Psoas muscle (tissue), 7 donors: ENCODE measurements at regions not wholly inside any gene's neighbourhood (a gene's known extent, or its start where the extent isn't known, plus 50 kb on each side); places are given as distances from the start of the nearest gene placed in this dataset.
"Not testable (repeated sequence)": the region's sequence is repeated elsewhere in the genome, so short reads cannot be mapped to it uniquely, and the experiment has no call there.

Experiments used
- ATAC-seq, 4 donors: fragments of 200-7000 bp; cut with Tn5 transposase; one replicate each; pipeline ENCODE4 v1.9.1; 2020; ENCODE audit warnings: moderate library complexity in 3 of 4, mild to moderate bottlenecking in 2 of 4
- DNase-seq, 2 donors: peaks; one replicate each; pipeline ENCODE4 v3.0.0-alpha.2; 2020
- H3K27ac ChIP-seq: fragments of 200-600 bp; one replicate; pipeline ENCODE4 v1.8.0; 2022
- H3K27me3 ChIP-seq, 3 donors: fragments of 200-600 bp in 1 of 3; one replicate each; pipeline versions ENCODE4 v1.6.1 to v1.8.0; 2013 to 2022; ENCODE audit warnings: low read length in 2 of 3, mild to moderate bottlenecking in 2 of 3, moderate library complexity in 1 of 3; ENCODE audit not compliant: insufficient read depth in 3 of 3
- H3K36me3 ChIP-seq, 2 donors: fragments of 200-600 bp in 1 of 2; one replicate each; pipeline versions ENCODE4 v1.6.1 to v1.8.0; 2013 to 2022; ENCODE audit warnings: low read depth in 1 of 2, mild to moderate bottlenecking in 1 of 2, moderate library complexity in 1 of 2; ENCODE audit not compliant: insufficient read depth in 1 of 2
- H3K4me1 ChIP-seq: fragments of 200-600 bp; one replicate; pipeline ENCODE4 v1.8.0; 2022
- H3K4me3 ChIP-seq: fragments of 200-600 bp; one replicate; pipeline ENCODE4 v1.8.0; 2022; ENCODE audit warnings: mild to moderate bottlenecking
- H3K9me3 ChIP-seq: fragments of 200-600 bp; one replicate; pipeline ENCODE4 v1.8.0; 2022
- WGBS, 3 donors: extraction: QIAGEN DNeasy Blood & Tissue Kit; methylation state at CpG; one replicate each; pipeline versions ENCODE4 v1.1.6 to v1.1.7; 2013; 5-methylcytosine and 5-hydroxymethylcytosine counted together
- intact Hi-C, 2 donors: fragments of 100-400 bp; cut with DNase I; formaldehyde crosslinking; loops; one replicate each; pipeline versions ENCODE4 v1.11.0 to v1.14.2; 2022
- donor health status: healthy with polysubstance abuse.
- donor health status: DM: no; HTN: no; CAD: no; lungs with moderate emphysema.
- donor health status: Bipolar disorder and iron deficiency.
- donor health status: healthy.
- donor health status: DM: yes; HTN: yes; CAD: no.
- donor health status: DM: no; HTN: no; CAD: no.
- donor health status: DM: yes; HTN: yes; CAD: no.

- H3K9me3 ChIP-seq, H3K36me3 ChIP-seq, H3K4me1 ChIP-seq, H3K27me3 ChIP-seq, DNase-seq, ATAC-seq, H3K27ac ChIP-seq, intact Hi-C loops, H3K4me3 ChIP-seq: not testable (repeated sequence)
- 84 to 97% (median 95%) methylated on average over 4 to 10 of the region's 18 CpGs for WGBS, 3 donors
Measured at GRCh38 chr2:110333114-110334095, 121.1 kb upstream of the MTLN start.

- WGBS, 3 donors: 84 to 92% (median 85%) methylated on average over 6 to 7 of the region's 10 CpGs
- H3K9me3 ChIP-seq, H3K4me3 ChIP-seq, H3K27ac ChIP-seq, H3K36me3 ChIP-seq, ATAC-seq, intact Hi-C loops, H3K4me1 ChIP-seq, H3K27me3 ChIP-seq, DNase-seq: not testable (repeated sequence)
Measured at GRCh38 chr2:110331625-110332024, 119.3 kb upstream of the MTLN start.

- H3K4me3 ChIP-seq, H3K36me3 ChIP-seq, H3K9me3 ChIP-seq, H3K4me1 ChIP-seq, H3K27ac ChIP-seq, ATAC-seq, H3K27me3 ChIP-seq, intact Hi-C loops: not testable (repeated sequence)
- 93 to 100% (median 98%) methylated on average over 4 to 5 of the region's 10 CpGs for WGBS, 3 donors
- peak in 1 of 2 donors; percentile 16 for DNase-seq
Measured at GRCh38 chr2:110329760-110330159, 117.4 kb upstream of the MTLN start.

DNA sequence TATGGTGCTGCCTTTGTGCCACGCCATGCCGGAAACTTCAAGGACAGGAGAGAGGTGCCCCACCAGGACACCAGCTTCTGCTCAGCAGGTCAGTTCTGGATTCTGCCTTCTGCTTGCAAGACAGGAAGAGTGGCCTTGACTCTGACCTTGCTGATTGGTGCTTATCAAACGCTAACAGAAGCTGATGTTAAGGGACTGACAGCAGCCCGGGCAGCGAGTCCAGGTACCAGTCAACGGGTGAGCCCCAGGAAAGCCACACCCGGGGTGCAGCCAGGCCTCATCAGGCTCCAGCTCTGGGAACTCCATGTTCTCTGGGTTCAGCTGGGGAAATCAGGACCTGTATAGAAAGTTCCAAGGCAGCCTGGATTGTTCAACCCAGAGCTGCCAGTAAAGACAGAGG, 116.8 kb upstream of the MTLN start:
- ATAC-seq: not testable (repeated sequence)

GRCh38 chr2:110328677-110329076, 116.3 kb upstream of the MTLN start:
- intact Hi-C loops, H3K4me1 ChIP-seq, H3K36me3 ChIP-seq, H3K4me3 ChIP-seq, H3K27ac ChIP-seq, H3K27me3 ChIP-seq, H3K9me3 ChIP-seq: not testable (repeated sequence)
- peak in 1 of 2 donors; percentile 16 for DNase-seq
- WGBS, 3 donors: 87 to 92% (median 90%) methylated on average over 4 to 5 of the region's 5 CpGs
- peak in 1 of 4 donors; percentile 24 for ATAC-seq

More for the DNA sequence above, 116.8 kb upstream of the MTLN start:
- H3K4me1 ChIP-seq, H3K27ac ChIP-seq, H3K4me3 ChIP-seq, H3K36me3 ChIP-seq, DNase-seq, intact Hi-C loops, H3K9me3 ChIP-seq, H3K27me3 ChIP-seq: not testable (repeated sequence)
- WGBS, 3 donors: 85 to 92% (median 91%) methylated on average over 5 of the region's 7 CpGs

GRCh38 chr2:110323832-110324231, 111.5 kb upstream of the MTLN start:
- H3K27me3 ChIP-seq, intact Hi-C loops, DNase-seq, H3K4me1 ChIP-seq, H3K36me3 ChIP-seq, H3K27ac ChIP-seq, H3K9me3 ChIP-seq, H3K4me3 ChIP-seq: not testable (repeated sequence)
- WGBS, 3 donors: no CpG with 5 or more reads among the region's 4 CpGs
- ATAC-seq: peak in 1 of 4 donors; percentile 12

DNA sequence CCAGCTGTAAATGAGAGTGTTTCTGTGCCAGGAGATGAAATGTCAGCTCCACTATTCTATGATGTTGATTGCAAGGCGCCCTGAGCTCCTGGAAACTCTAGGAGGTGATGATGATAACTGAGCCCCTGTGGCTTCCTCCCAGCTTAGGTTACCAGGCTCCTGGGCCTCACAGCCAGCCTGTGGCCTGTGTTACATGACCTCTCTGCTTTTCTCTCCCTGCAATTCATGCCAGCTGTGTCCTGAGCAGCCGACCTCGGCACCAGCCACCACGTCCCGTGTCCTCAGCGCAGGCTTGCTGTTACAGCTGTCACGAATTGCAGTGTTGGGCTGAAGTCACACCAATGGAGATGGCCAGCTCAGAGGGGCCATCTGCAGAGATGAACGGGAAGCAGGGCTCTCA, 110.2 kb upstream of the MTLN start:
- DNase-seq, intact Hi-C loops, H3K27me3 ChIP-seq, H3K4me1 ChIP-seq, H3K4me3 ChIP-seq, H3K27ac ChIP-seq, H3K36me3 ChIP-seq, H3K9me3 ChIP-seq: not testable (repeated sequence)
- no CpG with 5 or more reads among the region's 8 CpGs for WGBS, 3 donors
- peak; percentile 71 to 97 (median 83) for ATAC-seq

DNA sequence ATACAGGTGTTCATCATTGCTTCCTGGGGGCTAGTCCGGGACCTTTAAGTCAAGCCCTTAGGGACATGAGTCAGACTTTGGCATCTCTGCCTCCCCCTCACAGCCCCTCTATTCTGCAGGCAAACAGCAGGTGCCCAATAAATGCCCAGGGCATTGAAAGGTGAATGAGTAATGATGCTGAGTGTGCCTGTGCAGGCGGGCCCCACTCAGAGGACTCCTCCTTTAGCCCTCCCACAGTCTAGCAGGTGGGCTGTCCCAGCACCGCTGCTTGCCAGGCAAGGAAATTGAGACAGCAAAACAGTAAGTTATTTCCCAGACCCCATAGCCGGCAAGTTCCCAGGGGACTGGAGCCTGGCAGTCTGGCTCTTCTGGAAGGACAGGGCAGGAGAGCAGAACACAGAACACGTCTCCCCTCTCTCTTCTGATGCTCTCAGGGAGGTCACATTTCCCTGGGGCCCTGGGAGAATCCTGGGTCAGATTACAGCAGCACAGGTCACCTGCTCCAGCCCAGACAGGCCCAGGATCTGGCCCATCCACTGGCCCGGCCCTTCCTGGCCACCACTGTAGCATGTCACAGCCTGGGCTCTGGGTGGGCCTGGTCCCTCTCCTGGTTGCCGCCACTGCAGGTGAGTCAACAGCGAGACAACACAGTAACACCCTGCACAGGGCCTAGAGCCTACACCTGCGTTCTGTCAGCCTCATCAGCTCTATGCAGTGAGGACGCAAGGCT, 108.7 kb upstream of the MTLN start:
- H3K27ac ChIP-seq, H3K9me3 ChIP-seq, H3K36me3 ChIP-seq, H3K4me1 ChIP-seq, DNase-seq, intact Hi-C loops, H3K27me3 ChIP-seq, H3K4me3 ChIP-seq: not testable (repeated sequence)
- peak in 1 of 4 donors; percentile 18 for ATAC-seq
- no CpG with 5 or more reads among the region's 10 CpGs for WGBS, 3 donors

- H3K27me3 ChIP-seq, H3K27ac ChIP-seq, H3K9me3 ChIP-seq, H3K36me3 ChIP-seq, DNase-seq, H3K4me3 ChIP-seq, intact Hi-C loops, H3K4me1 ChIP-seq, ATAC-seq: not testable (repeated sequence)
- WGBS, 3 donors: no CpG with 5 or more reads among the region's 4 CpGs
Measured at GRCh38 chr2:110318898-110319297, 106.6 kb upstream of the MTLN start.

DNA sequence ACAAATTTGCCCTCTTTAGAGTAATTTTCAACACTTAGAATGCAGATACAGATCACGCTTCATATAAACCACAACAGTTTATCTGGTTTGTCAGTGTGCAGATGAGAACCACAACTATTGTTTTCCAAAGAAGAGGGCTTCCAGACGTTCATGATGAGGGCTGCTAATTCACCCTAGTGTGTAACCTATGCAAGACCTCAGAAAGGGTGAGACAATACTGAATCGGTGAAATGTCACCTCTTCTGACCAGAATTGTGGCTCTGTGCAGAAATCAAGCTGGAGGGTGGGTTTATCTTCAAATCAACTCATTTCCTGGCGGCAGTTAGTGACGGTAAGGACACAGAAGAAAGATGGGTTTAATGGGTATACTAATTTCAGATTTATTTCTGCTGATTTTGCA, 105.0 kb upstream of the MTLN start:
- not testable (repeated sequence) for H3K36me3 ChIP-seq, DNase-seq
- no CpG with 5 or more reads among the region's 5 CpGs for WGBS, 3 donors

More for the DNA sequence above, 105.0 kb upstream of the MTLN start:
- H3K27ac ChIP-seq, H3K4me3 ChIP-seq, ATAC-seq, intact Hi-C loops, H3K9me3 ChIP-seq, H3K4me1 ChIP-seq, H3K27me3 ChIP-seq: not testable (repeated sequence)
